ENCODE measurements at regions not wholly inside any gene's neighbourhood (a gene's known extent, or its start where the extent isn't known, plus 50 kb on each side); places are given as distances from the start of the nearest gene placed in this dataset.

DNA sequence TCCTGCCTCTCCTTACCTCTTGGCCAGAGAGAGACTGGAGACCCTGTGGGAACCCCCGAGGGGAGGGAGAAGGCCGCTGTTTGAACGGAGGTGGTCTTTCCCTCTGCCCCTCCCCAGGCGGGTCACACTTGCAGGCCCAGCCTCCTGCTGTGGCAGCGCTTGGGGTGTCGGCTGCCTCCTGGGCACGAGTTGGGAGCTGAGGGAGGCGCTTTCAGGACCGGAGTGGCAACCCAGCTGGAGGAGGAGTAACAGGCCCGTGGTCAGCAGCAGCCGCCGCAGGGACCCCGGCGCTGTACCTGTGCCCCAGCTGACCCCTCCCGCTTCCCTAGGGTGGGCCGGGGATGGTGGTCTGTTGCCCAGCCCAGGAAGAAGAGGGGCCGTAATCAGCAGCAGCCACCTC is 278.3 kb downstream of the SEC14L1 start:
- DNase-seq, result no peak

DNA sequence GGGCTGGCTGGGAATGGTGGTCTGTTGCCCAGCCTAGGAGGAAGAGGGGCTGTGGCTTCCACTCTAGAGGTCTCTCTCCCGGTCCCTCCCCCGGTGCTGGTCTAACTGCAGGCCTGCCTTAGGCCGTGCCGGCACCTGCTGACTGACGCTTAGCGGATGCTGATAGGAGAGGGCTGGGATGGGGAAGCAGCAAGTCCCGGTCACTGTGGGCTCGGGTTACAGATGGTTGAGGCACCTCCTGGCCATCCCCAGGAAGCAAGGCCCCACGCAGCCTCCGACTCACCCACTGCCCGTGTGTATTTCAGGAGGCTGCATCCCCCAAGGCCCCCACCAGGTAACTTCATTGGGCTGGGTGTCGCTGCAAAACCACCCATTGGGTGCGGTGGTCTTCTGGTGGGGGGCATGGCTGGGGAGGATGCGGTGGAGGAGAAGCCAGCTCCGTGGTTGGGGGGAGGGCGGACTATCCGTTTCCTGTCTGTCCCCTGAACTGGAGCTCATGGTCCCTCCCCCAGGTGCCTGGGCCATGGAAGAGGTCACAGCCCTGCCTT is 278.9 kb downstream of the SEC14L1 start:
- DNase-seq, result no peak

DNA sequence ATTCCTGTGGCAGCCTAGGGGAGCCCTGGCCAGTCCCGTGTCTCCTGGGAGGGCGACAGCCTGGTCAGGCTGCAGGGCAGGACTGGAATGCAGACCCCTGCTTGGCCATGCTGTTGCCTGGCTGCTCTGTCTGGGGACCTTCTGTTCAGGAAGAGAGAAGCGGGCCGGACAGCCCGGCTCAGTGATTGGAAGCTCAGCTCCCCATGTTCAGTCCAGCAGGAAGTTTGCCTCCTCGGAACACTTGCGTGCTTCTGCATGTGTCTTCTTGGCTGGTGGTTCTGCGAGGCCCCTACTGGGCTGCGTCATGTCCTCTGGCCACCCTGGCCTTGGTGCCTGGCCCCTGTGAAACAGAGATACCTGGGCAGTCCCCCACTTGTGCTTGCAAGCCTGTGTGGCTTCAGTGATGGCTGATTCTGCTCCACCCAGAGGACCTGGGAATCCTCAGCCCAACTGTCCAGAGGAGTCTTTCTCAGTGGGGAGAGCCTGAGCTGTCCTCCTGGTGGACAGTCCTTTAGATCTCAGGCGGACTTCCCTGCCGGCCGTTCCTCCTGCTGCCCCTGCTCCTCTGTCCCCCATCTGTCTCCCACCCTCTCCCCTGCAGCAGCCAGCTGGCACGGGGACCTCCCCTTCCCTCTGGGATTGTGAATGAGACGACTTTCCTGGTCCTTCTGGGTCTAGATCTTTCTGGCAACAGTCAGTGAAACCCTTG is 279.5 kb downstream of the SEC14L1 start:
- DNase-seq, result no peak

DNA sequence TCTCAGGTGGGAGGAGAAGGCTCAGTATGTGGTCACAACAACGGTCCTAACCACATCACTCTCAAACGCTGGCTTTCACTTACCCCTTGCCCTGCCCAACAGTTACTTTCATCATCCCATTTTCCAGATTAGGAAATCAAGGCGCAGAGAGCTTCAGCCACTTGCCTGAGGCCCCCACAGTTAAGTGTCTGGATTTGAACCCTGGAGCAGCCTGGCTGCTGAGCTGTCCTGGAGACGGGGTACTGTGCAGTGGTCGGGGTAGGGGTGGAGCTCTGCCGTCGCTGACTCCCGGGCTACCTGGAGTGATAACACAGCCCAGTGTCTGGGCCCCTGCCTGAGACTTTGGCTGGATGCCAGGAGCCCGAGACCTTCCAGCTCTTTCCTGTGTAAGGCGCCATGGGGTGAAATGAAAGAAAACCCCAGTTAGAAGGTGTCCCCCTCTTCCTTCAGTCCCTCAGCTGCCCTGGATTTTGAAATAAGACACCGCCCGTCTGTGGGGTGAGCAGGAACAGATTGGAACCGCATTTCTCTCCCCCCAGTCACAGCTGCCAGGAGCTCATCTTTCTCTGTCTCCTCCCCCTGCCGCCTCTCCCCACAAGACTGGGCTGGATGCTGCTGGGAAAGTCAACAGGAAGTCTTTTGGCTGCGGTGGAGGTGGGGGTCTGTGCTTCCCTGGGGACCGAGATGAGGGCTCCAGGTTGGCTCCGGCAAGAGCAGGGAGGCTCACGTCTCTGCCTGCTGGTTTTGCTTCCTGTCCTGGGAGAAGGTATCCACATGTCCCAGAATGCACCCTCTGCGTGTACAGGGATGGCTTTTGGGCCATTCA is 280.2 kb downstream of the SEC14L1 start:
- no peak for DNase-seq

DNA sequence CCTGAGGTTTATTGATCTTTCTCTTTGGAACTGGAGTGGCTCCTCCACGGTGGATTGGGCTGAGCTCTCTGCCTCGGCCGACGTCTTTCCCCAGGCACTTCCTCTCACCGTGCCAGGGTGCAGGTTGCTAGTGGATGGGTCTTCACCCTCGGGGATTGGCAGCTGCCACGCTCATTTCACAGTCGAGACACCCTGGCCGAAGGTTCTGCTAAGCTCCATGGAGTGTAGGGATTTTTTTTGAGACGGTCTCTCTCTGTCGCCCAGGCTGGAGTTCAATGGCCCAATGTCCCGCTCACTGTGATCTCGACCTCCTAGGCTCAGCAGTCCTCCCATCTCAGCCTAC is 280.8 kb downstream of the SEC14L1 start:
- no peak for DNase-seq

DNA sequence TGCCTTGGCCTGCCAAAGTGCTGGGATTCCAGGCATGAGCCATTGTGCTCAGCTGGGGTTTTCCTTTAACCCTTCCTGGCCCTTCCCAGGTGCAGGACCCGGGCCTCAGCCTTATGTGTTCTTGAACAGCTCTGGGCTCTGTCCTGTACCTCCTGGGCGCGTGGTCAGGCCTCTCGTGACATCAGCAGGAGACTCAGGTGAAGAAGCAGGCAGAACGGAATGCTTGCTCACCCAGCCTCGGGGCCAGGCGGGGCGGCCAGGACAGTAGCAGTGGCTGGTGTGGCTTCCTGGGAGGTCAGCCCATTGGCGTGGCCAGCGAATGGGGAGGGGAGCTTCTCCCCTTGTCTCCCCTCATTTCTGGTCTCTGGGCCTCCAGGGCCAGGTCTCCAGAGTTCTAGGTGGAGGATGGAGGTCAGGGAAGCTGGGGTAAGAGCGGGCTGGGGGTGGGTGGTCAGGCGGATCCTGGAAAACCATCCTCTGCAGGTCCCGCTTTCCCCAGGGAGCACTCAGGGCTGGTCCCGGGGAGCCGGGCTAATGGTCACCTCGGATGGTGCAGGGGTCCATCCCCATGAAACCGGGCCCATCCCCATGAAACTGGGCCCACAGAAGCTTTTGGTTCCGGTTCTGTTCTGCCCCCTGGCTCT is 281.5 kb downstream of the SEC14L1 start:
- no peak for DNase-seq

DNA sequence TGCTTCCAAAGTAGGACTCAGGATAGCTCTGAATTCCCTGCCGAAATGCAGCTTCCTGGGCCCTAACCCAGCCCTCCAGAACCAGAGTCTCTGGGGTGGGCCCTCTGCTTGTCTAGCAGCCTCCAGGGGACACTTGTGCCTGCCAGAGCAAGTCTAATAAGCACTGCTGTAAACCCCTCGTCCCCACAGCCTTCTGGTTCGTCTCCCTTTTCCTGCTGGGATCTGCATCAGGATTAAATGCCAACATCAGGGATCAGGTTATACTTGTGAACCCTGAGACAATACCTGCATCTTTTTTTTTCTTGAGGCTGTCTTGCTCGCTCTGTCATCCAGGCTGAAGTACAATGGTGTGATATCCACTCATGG is 282.0 kb downstream of the SEC14L1 start:
- DNase-seq, result no peak

DNA sequence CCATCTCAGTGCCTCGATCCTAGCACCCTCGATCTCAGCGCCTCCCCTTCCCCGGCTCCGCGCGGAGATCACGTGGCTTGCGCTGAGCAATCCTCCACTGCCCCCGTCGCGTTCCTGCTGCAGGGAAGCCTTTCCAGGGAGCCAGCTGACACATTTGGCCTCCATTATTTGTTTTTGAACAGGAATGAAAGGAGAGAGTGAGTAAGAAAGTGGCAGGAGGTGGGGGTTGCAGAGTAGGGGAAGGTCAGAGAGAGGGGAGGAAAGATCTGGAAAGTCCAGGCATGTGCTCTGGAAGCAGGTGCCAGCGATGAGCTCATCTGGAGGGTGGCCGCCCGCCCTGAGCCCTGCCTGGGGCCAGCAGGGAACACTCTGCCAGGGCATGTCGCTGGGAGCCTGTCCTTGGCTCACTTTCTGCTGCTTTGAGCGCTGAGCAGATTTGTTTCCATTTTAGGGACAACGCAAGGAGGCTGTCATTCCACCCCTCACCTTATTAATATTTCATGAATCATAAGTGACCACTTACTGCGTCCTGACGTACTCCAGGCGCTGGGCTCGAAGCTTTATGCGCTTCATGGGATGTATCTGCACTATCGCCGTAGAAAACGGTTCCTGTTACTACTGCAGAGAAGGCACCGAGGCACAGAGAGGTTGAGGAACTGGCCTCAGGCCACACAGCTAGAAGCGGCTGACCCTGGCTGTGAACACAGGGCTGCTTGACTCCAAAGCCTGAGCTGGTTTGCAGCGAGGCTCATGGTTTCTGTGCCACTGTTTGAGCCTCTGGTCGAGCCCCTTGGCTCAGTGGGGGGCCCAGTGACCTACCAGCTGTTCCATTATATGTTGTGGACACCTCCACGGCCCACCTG is 283.1 kb downstream of the SEC14L1 start:
- DNase-seq, result peak in 12 of 14 donors; percentile 29 to 88 (median 79)

DNA sequence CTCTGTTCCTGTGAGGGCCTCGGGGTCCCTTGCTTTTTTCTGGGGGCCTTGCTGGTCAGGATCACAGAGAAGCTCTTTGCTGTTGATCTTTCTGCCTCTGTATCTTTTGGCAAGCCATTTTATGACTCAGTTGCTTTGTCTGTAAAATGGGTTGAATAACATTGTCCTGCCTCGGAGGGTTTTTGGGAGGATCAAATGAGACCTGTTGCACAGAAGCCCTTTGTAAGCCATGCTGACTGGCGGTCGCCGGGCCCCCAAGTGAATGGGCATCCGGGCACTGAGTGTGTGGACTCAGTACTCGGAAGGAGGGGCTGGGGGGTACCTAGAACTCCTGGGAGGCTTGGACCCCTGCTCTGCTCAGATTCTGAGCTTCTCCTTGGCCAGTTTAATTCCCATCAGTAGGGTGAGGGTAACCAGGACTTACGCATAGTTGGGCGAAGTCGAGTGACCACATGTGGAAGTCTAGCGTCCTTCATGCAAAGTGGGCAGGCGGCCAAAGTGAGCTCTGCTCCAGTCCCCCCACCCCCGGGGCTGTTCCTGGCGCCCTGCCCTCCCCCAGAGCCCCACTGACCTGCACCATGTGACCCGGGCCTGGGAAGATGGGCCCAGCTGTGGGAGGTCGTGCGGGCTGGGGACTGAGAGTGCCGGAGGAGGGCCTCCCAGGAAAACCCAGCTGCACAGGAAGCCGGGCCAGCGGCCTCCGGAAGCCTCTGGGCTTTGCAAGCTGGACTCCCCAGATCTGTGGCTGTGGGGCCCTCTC is 284.0 kb downstream of the SEC14L1 start:
- peak in 11 of 14 donors; percentile 38 to 75 (median 65) for DNase-seq

DNA sequence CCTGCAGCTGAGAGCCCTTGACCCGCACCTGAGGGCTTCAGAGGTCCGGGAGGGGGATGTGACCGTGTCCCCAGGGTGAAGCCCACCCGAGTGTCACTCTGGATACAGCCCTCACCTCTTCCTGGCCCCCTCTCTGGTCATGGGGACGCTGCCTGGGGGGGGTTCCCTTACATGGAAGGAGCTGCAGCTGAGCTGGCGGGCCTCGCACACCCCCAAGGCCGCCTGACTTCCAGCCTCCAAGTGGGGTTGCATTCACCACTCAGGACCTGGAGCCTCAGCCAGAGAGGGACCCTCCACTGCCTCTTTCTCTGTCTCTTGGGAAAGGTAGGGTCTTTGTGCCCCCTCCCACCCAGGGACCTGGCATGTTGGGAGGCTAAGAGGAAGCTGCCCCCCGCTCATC is 284.6 kb downstream of the SEC14L1 start:
- DNase-seq, result peak in 2 of 14 donors; percentile 62 to 68

DNA sequence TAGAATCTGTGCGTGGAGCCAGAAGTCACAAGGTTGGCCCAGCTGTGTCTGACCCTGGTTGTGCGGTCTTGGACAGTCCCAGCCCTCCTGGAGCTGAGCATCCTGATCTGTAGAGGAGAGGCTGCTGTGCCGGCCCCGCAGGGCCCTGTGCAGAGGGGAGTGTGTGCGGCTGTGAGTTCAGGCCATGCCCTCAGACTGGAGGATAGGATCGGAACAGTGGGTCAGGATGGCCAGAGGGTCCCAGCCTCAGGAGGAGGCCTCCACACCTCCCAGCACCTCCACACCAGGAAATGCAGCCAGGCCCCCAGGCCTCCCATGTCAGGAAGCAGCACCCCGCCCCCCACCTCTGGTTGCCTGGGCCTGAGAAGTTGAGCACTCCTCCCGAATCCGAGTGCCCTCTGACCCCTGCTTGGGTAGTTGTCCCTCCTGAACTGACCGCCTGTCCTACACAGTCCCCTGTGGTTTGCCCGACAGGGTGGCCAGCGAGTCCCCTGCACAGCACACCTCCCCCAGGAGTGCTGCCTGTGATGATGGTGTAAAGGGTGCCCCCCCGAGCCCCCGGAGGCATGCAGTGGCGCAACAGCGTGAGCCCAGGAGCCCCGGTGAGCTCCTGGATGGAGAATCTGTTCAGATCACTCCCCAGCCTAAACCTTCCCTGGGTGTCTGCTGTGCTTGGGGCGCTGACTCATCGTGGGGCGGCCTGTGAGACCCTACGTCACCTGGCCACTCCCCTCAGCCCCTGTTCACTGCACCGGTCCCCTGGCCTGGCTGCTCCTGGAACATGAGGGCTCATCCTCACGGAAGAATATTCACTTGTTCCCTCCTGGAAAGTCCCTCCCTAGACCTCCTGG is 285.2 kb downstream of the SEC14L1 start:
- no peak for DNase-seq

DNA sequence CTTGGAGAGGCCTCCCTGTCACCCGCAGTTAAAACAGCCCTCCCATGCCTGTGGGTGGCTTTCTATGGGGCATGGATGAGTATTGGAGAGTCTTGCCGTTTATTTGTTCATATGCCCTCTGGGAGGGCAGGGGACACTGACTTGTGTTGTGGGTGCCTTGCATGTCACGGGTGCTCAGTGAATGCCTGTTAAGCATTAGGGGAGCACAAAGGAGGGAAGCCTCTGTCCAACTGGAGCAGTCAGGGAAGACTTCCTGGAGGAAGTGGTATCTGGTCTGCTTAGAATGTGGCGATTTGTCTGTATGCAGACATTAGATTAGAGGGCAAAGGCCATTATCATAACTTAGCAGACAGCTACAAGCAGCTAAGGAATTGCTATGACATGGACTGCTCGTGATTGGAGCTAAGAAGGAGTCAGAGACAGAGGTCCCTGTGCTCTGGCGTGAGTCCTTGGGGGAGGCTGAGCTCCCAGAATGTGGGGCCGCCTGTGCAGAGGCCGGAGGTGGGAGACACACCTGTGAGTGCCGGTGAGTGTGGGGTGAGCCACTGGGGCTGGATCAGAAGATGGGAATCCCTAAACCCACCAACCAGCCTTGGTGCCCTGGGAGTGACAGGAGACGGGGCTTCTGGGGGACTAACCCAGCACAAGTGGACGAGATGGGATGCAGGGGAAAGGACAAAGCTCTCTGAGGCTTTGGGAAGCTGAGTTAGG is 286.1 kb downstream of the SEC14L1 start:
- DNase-seq, result no peak

DNA sequence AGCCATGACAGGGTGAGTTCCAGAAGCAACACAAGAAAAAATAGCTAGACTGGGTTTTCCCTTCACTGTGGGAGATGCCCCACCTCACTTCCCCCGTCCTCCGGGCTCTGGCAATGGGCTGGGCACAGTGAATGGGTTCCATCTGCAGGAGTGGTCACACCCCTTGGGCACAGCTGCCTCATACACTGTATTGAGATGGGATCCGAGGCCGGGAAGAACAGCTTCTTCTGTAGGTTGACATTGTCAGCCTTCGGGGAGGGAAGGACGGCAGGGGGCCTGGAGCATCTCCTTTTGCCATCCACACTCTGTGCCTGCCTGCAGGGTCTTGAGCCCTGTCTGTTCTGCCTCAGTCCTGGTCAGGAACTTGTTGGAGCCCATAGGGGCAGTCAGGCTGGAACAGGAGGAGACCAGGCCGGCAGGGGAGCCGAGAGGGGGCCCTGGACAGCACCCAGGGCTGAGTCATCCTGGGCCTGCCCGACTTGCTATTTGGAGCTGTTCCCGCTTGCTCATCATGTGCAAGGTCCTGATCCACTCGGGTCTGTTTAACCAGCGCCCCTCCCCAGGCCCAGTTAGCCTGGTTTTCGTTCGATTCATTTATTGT is 286.7 kb downstream of the SEC14L1 start:
- peak in 7 of 14 donors; percentile 26 to 81 (median 40) for DNase-seq

DNA sequence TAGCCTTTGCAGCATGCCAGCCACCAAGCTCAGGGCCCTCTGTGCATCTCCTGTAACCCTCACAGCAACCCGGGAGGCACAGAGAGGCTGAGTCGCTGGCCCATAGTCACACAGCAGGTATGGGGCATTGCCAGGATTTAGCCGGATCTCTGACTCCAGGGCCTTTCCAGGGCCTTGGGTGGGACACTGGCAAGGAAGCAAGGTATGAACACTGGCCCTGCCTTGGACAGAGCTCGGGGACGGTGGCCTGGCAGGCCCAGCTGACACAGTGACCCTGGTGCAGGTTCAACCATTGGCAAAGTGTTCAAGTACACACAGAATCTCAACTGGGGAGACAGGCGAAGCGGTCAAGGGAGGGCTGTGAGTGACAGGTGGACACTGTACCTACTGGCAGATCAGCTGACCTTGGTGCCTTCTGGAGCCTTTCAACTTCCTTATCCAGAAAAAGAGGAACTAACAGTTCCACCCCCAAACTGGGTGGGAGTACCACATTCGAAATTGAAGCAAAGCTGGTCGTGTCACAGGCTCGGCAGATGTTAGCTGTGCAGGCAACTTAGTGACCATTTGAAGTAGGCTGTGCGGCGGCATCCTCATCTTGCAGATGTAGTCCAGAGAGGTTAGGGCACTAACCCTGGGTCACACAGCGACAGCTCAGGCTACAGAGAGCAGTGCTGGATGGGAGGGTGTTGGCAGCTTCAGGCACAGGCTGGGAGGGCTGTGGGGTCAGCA is 287.4 kb downstream of the SEC14L1 start:
- peak in 5 of 14 donors; percentile 22 to 50 (median 35) for DNase-seq

DNA sequence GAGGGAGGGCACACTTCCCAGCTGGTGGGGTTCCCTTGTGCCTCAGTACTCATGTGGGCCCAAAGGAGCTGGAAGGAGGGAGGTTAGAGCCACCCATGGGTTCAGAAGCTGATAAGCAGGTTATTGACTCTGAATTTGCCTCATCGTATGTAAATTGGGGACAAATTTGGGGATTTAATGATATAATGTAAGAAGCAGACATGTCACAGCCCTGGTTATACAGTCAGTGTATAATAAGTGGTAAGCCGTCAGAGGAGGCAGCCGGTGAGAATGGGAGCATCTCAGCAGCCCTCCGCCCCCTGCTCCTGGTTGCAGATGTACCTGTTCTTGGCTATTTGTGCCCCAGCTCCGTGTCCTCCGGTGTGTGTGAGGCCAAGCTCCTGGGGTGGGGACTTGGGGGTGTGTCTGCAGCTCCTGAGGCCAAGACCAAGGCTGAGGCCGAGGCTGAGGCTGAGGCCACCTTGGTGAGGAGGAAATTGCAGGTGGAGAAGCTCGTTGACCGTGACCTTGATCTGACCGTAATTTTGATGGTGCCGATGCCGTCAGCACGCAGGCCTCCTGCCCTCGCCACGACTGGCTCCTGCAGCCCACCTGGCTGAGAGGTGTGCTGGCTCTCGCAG is 288.1 kb downstream of the SEC14L1 start:
- DNase-seq, result no peak

DNA sequence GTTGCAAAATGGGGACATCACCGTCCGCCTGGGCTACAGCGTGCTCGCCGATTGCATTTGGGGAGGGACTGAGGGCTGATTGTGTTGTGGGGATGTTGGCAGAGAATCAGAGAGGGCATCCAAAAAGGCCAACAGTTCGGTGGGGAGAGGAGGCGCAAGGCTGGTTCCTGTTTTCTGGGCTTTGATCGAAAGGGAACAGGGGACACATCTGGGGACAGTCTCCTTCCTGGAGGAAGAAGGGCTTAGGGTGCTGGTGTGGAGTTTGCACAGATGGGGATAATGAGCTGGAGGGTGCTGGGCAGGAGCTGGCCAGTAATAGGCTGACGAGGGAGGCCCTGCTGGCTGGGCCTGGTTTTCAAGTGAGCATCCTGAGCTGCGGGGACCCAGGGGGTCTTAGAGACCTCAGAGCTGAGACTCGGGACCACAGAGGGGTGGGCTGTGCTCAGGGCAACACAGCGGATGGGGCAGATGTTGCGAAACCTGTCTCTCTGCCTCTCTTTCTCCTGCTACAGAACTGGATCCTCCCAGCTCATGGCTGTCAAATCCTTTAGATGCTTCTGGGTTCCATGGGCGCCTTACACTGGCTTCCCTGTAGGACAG is 288.7 kb downstream of the SEC14L1 start:
- DNase-seq, result peak in 1 of 14 donors; percentile 33

DNA sequence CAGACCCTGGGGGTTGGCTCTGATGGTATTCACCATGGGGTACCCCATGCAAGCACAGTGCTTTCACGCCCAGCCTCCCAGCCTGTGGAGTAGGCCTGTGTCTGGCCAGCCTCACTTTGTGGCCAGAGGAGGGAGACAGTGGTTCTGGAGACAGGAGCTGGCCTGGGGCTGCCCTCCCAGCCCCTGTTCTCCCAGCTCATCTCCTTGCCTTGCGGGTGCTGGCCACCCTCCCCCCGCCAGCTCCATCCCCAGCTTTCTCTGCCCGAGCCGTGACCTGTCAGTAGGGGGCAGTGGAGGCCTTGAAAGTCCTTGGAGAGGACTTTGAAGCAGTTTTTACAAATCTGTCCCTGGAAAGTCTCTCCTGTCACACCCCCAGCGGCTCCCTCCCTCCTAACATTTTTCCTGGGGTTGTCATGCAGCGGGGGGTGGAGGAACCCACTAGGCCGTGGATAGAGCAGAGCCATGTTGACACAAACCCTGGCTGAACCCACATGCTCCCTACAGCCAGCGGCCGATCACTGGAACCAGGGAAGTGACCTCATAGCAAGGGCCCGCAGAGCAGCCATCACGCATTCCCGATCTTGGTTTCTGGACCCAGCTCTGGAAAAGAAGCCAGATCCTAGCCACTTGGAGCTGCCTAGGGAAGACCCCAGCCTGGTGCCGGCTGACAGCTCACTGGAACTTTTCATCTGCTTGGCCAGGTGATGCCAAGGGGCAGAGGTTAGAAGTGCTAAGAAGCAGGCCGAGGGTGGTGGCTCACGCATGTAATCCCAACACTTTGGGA is 289.4 kb downstream of the SEC14L1 start:
- peak in 12 of 14 donors; percentile 52 to 80 (median 74) for DNase-seq

Data from C1 segment of cervical spinal cord (tissue), 14 donors.